ENCODE measurements at regions not wholly inside any gene's neighbourhood (a gene's known extent, or its start where the extent isn't known, plus 50 kb on each side); places are given as distances from the start of the nearest gene placed in this dataset.

GRCh38 chr14:71606064-71606463 lies 326.2 kb upstream of the RGS6 start:
- POLR2A ChIA-PET, result no interaction called here
- H3K27me3 ChIP-seq (replicated peaks in 2 of 5; ENCODE audit: control insufficient read depth in 4 of 5, insufficient read depth in 5 of 5, low read length in 4 of 5), result peaks cover 0 to 16% (median 0%) of the 10 kb centered on the region in 5 experiments
- DNase-seq, result no peak
- H3K4me3 ChIP-seq (ENCODE audit: control insufficient read depth in 1 of 7, extremely low read depth in 1 of 7, insufficient read depth in 4 of 7, low read depth in 2 of 7, low read length in 6 of 7), result no peak overlapping the region
- 97% methylated on average over 5 of the region's 5 CpGs for WGBS (ENCODE audit: insufficient coverage)
- no peaks in the 10 kb centered on the region for H3K36me3 ChIP-seq (ENCODE audit: control insufficient read depth in 4 of 4, insufficient read depth in 4 of 4, low read length in 3 of 4)
- H3K27ac ChIP-seq (ENCODE audit: insufficient read depth in 1 of 2, low read depth in 1 of 2, low read length in 2 of 2, poor library complexity in 1 of 2, severe bottlenecking in 2 of 2), result no peak overlapping the region
- H3K4me1 ChIP-seq (ENCODE audit: control extremely low read depth in 1 of 4, control insufficient read depth in 4 of 4, insufficient read depth in 4 of 4, low read length in 3 of 4), result no peaks in the 10 kb centered on the region
- CTCF ChIA-PET, result no interaction called here
- H3K9me3 ChIP-seq (ENCODE audit: control extremely low read depth in 1 of 5, control insufficient read depth in 4 of 5, insufficient read depth in 2 of 5, low read depth in 1 of 5, low read length in 4 of 5), result peaks cover 0 to 16% (median 6%) of the 10 kb centered on the region in 5 experiments

- 95% methylated on average over 4 of the region's 5 CpGs for whole genome bisulfite sequencing (ENCODE audit: insufficient coverage)
- POLR2A ChIA-PET, result no interaction called here
- CTCF ChIA-PET, result no interaction called here
- peaks cover 0 to 16% (median 0%) of the 10 kb centered on the region in 5 experiments for H3K27me3 ChIP-seq (replicated peaks in 2 of 5; ENCODE audit: control insufficient read depth in 4 of 5, insufficient read depth in 5 of 5, low read length in 4 of 5)
- no peak overlapping the region for H3K27ac ChIP-seq (ENCODE audit: insufficient read depth in 1 of 2, low read depth in 1 of 2, low read length in 2 of 2, poor library complexity in 1 of 2, severe bottlenecking in 2 of 2)
- no peak overlapping the region for H3K4me3 ChIP-seq (ENCODE audit: control insufficient read depth in 1 of 7, extremely low read depth in 1 of 7, insufficient read depth in 4 of 7, low read depth in 2 of 7, low read length in 6 of 7)
- no peak for DNase-seq
- H3K4me1 ChIP-seq (ENCODE audit: control extremely low read depth in 1 of 4, control insufficient read depth in 4 of 4, insufficient read depth in 4 of 4, low read length in 3 of 4), result no peaks in the 10 kb centered on the region
- H3K9me3 ChIP-seq (ENCODE audit: control extremely low read depth in 1 of 5, control insufficient read depth in 4 of 5, insufficient read depth in 2 of 5, low read depth in 1 of 5, low read length in 4 of 5), result peaks cover 0 to 11% (median 6%) of the 10 kb centered on the region in 5 experiments
- H3K36me3 ChIP-seq (ENCODE audit: control insufficient read depth in 4 of 4, insufficient read depth in 4 of 4, low read length in 3 of 4), result no peaks in the 10 kb centered on the region
These were observed 325.7 kb upstream of the RGS6 start for GRCh38 chr14:71606575-71606974.

GRCh38 chr14:71607056-71607455 lies 325.2 kb upstream of the RGS6 start:
- Histone ChIP-seq H3K9me3 (ENCODE audit: control extremely low read depth in 1 of 5, control insufficient read depth in 4 of 5, insufficient read depth in 2 of 5, low read depth in 1 of 5, low read length in 4 of 5) (peaks cover 0 to 8% (median 6%) of the 10 kb centered on the region in 5 experiments), H3K36me3 (ENCODE audit: control insufficient read depth in 4 of 4, insufficient read depth in 4 of 4, low read length in 3 of 4) (no peaks in the 10 kb centered on the region), H3K4me3 (ENCODE audit: control insufficient read depth in 1 of 7, extremely low read depth in 1 of 7, insufficient read depth in 4 of 7, low read depth in 2 of 7, low read length in 6 of 7) (no peak overlapping the region), H3K27ac (ENCODE audit: insufficient read depth in 1 of 2, low read depth in 1 of 2, low read length in 2 of 2, poor library complexity in 1 of 2, severe bottlenecking in 2 of 2) (no peak overlapping the region), H3K27me3 (replicated peaks in 2 of 5; ENCODE audit: control insufficient read depth in 4 of 5, insufficient read depth in 5 of 5, low read length in 4 of 5) (peaks cover 0 to 16% (median 0%) of the 10 kb centered on the region in 5 experiments), H3K4me1 (ENCODE audit: control extremely low read depth in 1 of 4, control insufficient read depth in 4 of 4, insufficient read depth in 4 of 4, low read length in 3 of 4) (no peaks in the 10 kb centered on the region)
- ChIA-PET POLR2A (no interaction called here), CTCF (no interaction called here)
- 77% methylated on average over 1 of the region's 3 CpGs for WGBS (ENCODE audit: insufficient coverage)
- no peak for DNase-seq

- ChIA-PET CTCF (no interaction called here), POLR2A (no interaction called here)
- Histone ChIP-seq H3K4me3 (ENCODE audit: control insufficient read depth in 1 of 7, extremely low read depth in 1 of 7, insufficient read depth in 4 of 7, low read depth in 2 of 7, low read length in 6 of 7) (no peak overlapping the region), H3K27ac (ENCODE audit: insufficient read depth in 1 of 2, low read depth in 1 of 2, low read length in 2 of 2, poor library complexity in 1 of 2, severe bottlenecking in 2 of 2) (no peak overlapping the region), H3K4me1 (ENCODE audit: control extremely low read depth in 1 of 4, control insufficient read depth in 4 of 4, insufficient read depth in 4 of 4, low read length in 3 of 4) (no peaks in the 10 kb centered on the region), H3K9me3 (ENCODE audit: control extremely low read depth in 1 of 5, control insufficient read depth in 4 of 5, insufficient read depth in 2 of 5, low read depth in 1 of 5, low read length in 4 of 5) (peaks cover 0 to 8% (median 6%) of the 10 kb centered on the region in 5 experiments), H3K27me3 (replicated peaks in 2 of 5; ENCODE audit: control insufficient read depth in 4 of 5, insufficient read depth in 5 of 5, low read length in 4 of 5) (peaks cover 0 to 8% (median 2%) of the 10 kb centered on the region in 5 experiments), H3K36me3 (ENCODE audit: control insufficient read depth in 4 of 4, insufficient read depth in 4 of 4, low read length in 3 of 4) (no peaks in the 10 kb centered on the region)
- DNase-seq, result no peak
These were observed 322.1 kb upstream of the RGS6 start for GRCh38 chr14:71610149-71610548.

GRCh38 chr14:71610797-71611196 lies 321.4 kb upstream of the RGS6 start:
- Histone ChIP-seq H3K9me3 (ENCODE audit: control extremely low read depth in 1 of 5, control insufficient read depth in 4 of 5, insufficient read depth in 2 of 5, low read depth in 1 of 5, low read length in 4 of 5) (peaks cover 0 to 5% (median 0%) of the 10 kb centered on the region in 5 experiments), H3K4me1 (ENCODE audit: control extremely low read depth in 1 of 4, control insufficient read depth in 4 of 4, insufficient read depth in 4 of 4, low read length in 3 of 4) (no peaks in the 10 kb centered on the region), H3K4me3 (ENCODE audit: control insufficient read depth in 1 of 7, extremely low read depth in 1 of 7, insufficient read depth in 4 of 7, low read depth in 2 of 7, low read length in 6 of 7) (no peak overlapping the region), H3K36me3 (ENCODE audit: control insufficient read depth in 4 of 4, insufficient read depth in 4 of 4, low read length in 3 of 4) (no peaks in the 10 kb centered on the region), H3K27ac (ENCODE audit: insufficient read depth in 1 of 2, low read depth in 1 of 2, low read length in 2 of 2, poor library complexity in 1 of 2, severe bottlenecking in 2 of 2) (no peak overlapping the region), H3K27me3 (replicated peaks in 2 of 5; ENCODE audit: control insufficient read depth in 4 of 5, insufficient read depth in 5 of 5, low read length in 4 of 5) (peaks cover 0 to 4% (median 2%) of the 10 kb centered on the region in 5 experiments)
- WGBS (ENCODE audit: insufficient coverage), result 100% methylated on average over 1 of the region's 1 CpG
- DNase-seq, result no peak
- POLR2A ChIA-PET, result no interaction called here
- CTCF ChIA-PET, result no interaction called here

- peak in 2 of 3 donors; percentile 9 to 24 for DNase-seq
- Histone ChIP-seq H3K4me1 (ENCODE audit: control extremely low read depth in 1 of 4, control insufficient read depth in 4 of 4, insufficient read depth in 4 of 4, low read length in 3 of 4) (no peaks in the 10 kb centered on the region), H3K9me3 (ENCODE audit: control extremely low read depth in 1 of 5, control insufficient read depth in 4 of 5, insufficient read depth in 2 of 5, low read depth in 1 of 5, low read length in 4 of 5) (no peaks in the 10 kb centered on the region), H3K27ac (ENCODE audit: insufficient read depth in 1 of 2, low read depth in 1 of 2, low read length in 2 of 2, poor library complexity in 1 of 2, severe bottlenecking in 2 of 2) (no peak overlapping the region), H3K27me3 (replicated peaks in 2 of 5; ENCODE audit: control insufficient read depth in 4 of 5, insufficient read depth in 5 of 5, low read length in 4 of 5) (peaks cover 0 to 5% (median 0%) of the 10 kb centered on the region in 5 experiments), H3K36me3 (ENCODE audit: control insufficient read depth in 4 of 4, insufficient read depth in 4 of 4, low read length in 3 of 4) (no peaks in the 10 kb centered on the region), H3K4me3 (ENCODE audit: control insufficient read depth in 1 of 7, extremely low read depth in 1 of 7, insufficient read depth in 4 of 7, low read depth in 2 of 7, low read length in 6 of 7) (no peak overlapping the region)
- CTCF ChIA-PET, result interaction anchor here (1.2 kb wide), 1 partner anchor 9 kb away, joined by 3 read pairs; no protein-coding TSS in a partner anchor
- WGBS (ENCODE audit: insufficient coverage), result no CpG with 5 or more reads among the region's 1 CpG
- POLR2A ChIA-PET, result no interaction called here
These were observed 319.1 kb upstream of the RGS6 start for GRCh38 chr14:71613168-71613567.

GRCh38 chr14:71616013-71616412 lies 316.2 kb upstream of the RGS6 start:
- no peaks in the 10 kb centered on the region for H3K4me1 ChIP-seq (ENCODE audit: control extremely low read depth in 1 of 4, control insufficient read depth in 4 of 4, insufficient read depth in 4 of 4, low read length in 3 of 4)
- WGBS (ENCODE audit: insufficient coverage), result 95% methylated on average over 2 of the region's 2 CpGs
- H3K4me3 ChIP-seq (ENCODE audit: control insufficient read depth in 1 of 7, extremely low read depth in 1 of 7, insufficient read depth in 4 of 7, low read depth in 2 of 7, low read length in 6 of 7), result no peak overlapping the region
- CTCF ChIA-PET, result interaction anchor here (1.6 kb wide), 1 partner anchor 11 kb away, joined by 5 read pairs; no protein-coding TSS in a partner anchor
- H3K27ac ChIP-seq (ENCODE audit: insufficient read depth in 1 of 2, low read depth in 1 of 2, low read length in 2 of 2, poor library complexity in 1 of 2, severe bottlenecking in 2 of 2), result no peak overlapping the region
- POLR2A ChIA-PET, result no interaction called here
- H3K36me3 ChIP-seq (ENCODE audit: control insufficient read depth in 4 of 4, insufficient read depth in 4 of 4, low read length in 3 of 4), result no peaks in the 10 kb centered on the region
- peaks cover 0 to 3% (median 0%) of the 10 kb centered on the region in 5 experiments for H3K27me3 ChIP-seq (replicated peaks in 2 of 5; ENCODE audit: control insufficient read depth in 4 of 5, insufficient read depth in 5 of 5, low read length in 4 of 5)
- H3K9me3 ChIP-seq (ENCODE audit: control extremely low read depth in 1 of 5, control insufficient read depth in 4 of 5, insufficient read depth in 2 of 5, low read depth in 1 of 5, low read length in 4 of 5), result no peaks in the 10 kb centered on the region
- no peak for DNase-seq
